Kidney epithelial cell (primary cell): ENCODE measurements at regions not wholly inside any gene's neighbourhood (a gene's known extent, or its start where the extent isn't known, plus 50 kb on each side); places are given as distances from the start of the nearest gene placed in this dataset.
"Not testable (repeated sequence)": the region's sequence is repeated elsewhere in the genome, so short reads cannot be mapped to it uniquely, and the experiment has no call there.

Experiments
- DNase-seq: peaks from one replicate; pipeline ENCODE4 v3.0.0-alpha.2; 2010; ENCODE audit warnings: low read depth
- H3K27me3 ChIP-seq: 2 replicates; pipeline ENCODE4 v1.6.0; 2011; ENCODE audit warnings: low read length; ENCODE audit not compliant: control insufficient read depth, insufficient read depth
- H3K36me3 ChIP-seq: 2 replicates; pipeline ENCODE4 v1.5.1; 2011; ENCODE audit warnings: low read length; ENCODE audit not compliant: control insufficient read depth, insufficient read depth
- H3K4me3 ChIP-seq: 2 replicates; pipeline ENCODE4 v1.5.1; 2011; ENCODE audit warnings: low read depth, mild to moderate bottlenecking, control low read depth, low read length
- TF ChIP-seq, protein P1 (sequence below): IDR thresholded peaks from 2 replicates; pipeline ENCODE4 v1.5.1; 2011; ENCODE audit warnings: mild to moderate bottlenecking, moderate library complexity, low read length, control low read depth, inconsistent platforms; ENCODE audit not compliant: insufficient read depth, poor library complexity, severe bottlenecking

DNA sequence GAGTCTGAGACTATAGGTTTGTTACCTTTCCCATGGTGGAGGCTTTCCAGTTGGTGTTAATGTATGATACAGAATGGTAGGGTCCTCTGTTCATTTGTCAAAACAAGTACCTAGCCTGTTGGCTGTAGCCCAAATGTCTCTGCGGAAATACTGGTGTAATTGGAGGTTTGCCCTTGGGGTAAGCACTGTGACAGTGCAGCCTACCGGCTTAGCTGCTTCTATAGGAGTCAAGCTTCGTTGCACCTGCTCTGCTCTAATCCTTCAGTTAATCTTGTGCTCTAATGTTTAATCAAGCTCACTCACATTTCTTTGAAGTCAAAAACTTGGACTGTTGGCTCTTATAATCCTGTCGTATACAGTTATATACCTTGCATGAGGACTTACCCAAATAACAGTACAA lies 203.4 kb downstream of the CCNG2 start:
- H3K27me3 ChIP-seq, result peaks cover 5% of the 10 kb centered on the region
- no peak overlapping the region for H3K4me3 ChIP-seq
- TF ChIP-seq, protein P1, sequence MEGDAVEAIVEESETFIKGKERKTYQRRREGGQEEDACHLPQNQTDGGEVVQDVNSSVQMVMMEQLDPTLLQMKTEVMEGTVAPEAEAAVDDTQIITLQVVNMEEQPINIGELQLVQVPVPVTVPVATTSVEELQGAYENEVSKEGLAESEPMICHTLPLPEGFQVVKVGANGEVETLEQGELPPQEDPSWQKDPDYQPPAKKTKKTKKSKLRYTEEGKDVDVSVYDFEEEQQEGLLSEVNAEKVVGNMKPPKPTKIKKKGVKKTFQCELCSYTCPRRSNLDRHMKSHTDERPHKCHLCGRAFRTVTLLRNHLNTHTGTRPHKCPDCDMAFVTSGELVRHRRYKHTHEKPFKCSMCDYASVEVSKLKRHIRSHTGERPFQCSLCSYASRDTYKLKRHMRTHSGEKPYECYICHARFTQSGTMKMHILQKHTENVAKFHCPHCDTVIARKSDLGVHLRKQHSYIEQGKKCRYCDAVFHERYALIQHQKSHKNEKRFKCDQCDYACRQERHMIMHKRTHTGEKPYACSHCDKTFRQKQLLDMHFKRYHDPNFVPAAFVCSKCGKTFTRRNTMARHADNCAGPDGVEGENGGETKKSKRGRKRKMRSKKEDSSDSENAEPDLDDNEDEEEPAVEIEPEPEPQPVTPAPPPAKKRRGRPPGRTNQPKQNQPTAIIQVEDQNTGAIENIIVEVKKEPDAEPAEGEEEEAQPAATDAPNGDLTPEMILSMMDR, result no peak
- peak; percentile 2 for DNase-seq
- no peaks in the 10 kb centered on the region for H3K36me3 ChIP-seq

DNA sequence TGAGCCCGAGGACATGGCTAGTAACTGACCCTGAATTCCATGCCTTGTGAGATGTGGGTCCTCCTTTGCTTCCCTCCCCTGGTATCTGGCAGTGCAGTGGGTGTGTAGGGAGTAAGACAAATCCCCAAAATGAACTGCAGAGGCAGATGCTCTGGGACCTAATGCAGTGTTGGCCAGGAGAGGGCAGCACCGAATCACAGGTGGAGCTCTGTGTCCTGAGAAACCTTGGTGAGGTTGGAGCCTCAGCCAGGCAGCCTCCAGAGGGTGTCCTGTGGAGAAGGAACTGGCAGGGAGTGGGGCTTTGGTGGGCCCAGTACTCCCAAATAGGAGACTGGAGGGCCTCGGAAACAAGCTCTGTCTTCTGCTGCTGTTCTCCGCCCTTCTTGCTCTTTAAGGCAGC lies 209.9 kb downstream of the CCNG2 start:
- not testable (repeated sequence) for H3K4me3 ChIP-seq, H3K36me3 ChIP-seq, DNase-seq, H3K27me3 ChIP-seq
- TF ChIP-seq, protein P1, result peak; percentile 11

DNA sequence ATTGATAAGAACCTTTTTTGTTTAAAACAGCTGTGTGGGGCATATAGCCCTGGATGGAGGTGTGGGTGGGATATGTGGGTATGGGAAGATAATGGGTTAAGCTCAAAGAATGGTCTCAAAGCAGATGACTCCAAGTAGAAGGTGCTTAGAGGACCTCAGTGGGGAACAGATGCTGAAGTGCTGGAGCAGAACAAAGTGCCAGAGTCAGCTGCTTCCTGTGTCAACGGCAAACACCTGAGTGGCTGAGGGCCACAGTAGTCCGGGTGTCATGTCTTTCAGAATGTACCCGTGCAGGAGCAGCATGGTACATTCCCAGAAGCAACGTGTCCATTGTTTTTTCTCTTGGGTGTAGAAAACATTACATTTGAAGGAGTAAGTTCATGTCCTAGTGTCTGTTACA lies 210.6 kb downstream of the CCNG2 start:
- TF ChIP-seq, protein P1, result no peak
- no peak overlapping the region for H3K4me3 ChIP-seq
- no peaks in the 10 kb centered on the region for H3K36me3 ChIP-seq
- peaks cover 6% of the 10 kb centered on the region for H3K27me3 ChIP-seq
- no peak for DNase-seq

DNA sequence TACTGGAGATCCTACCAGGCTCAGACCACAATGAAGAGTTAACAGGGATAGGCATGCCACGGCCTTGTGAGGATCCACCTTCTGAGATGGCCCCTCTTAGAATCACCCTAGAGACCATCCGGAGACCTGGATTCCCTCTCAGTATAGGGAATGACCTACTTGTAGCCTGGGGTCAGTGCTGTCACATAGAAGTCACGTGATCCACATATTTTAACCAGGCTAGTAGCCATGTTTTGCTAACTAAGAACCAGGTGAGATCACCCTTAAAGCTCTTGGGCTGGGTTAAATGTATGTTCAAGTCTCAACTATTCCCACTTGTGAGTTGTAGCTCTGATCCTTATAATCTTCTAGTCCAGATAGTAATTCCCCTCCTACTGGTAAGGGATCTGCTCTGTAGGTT lies 215.4 kb downstream of the CCNG2 start:
- no peaks in the 10 kb centered on the region for H3K36me3 ChIP-seq
- TF ChIP-seq, protein P1, result no peak
- peaks cover 8% of the 10 kb centered on the region for H3K27me3 ChIP-seq
- no peak for DNase-seq
- H3K4me3 ChIP-seq, result no peak overlapping the region

DNA sequence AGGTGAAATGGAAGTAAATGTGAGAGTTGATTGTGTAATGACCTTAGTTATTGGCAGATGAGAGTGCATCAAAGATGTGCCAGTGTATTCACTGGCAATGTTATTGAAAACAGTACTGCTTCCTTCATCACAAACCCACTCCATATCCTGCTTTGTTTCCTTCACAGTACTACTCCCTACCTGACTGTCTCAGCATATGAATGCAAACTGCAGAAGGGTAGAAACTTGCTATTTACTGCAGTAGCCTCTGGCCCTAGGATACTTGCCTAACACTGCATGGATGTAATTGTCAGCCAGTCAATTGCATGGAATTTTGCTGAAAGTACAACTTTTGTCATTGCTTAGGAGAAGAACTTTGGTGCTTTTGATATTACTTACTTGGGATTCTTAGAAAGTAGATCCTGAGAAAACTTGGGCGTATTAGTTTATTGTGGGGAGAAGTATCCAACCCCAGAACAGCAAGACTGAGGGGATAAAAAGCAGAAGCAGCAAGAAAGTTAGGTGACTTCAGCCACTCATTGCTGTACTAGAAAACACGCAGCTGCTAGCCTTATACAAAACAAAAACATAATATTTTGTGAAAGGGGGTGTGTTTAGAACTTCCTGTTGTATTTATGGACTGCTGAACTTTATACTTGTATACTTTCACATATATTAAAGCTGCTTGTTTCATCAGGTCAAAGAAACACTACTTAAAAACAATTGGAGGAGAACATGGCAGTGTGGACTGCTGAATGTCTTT lies 219.0 kb downstream of the CCNG2 start:
- peaks cover 2% of the 10 kb centered on the region for H3K27me3 ChIP-seq
- DNase-seq, result no peak
- no peaks in the 10 kb centered on the region for H3K36me3 ChIP-seq
- TF ChIP-seq, protein P1, result no peak
- H3K4me3 ChIP-seq, result no peak overlapping the region

DNA sequence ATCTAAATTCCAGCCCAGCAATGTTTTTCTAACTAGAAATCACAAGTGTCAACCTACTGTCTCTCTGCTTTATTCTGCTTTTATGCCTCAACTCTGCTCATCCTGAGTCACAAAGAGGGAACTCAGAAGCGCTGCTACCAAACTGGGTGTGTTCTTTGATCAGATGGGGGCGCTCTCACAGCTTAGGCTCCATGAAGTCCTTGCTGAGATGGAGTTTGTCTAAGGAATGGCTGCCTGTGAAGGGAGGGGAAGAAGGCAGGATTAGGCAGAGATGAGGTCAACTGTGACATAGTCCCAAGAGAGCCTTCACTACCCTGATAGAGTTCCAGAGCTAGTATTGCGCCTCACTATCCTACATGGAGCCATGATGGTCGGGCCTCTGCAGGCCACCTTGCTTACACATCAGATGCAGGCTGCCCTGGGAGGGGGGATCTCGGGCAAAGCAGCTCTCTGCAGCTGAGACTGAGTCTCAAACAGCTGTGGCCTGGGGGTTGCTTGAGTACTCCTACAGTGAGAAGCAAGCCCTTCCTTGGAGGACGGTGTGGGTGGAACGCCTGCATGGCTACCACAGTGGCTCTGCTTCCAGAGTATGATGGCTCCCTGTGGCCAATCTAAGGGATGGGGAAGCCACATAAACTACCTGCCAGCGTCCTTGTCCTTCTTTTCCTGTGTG lies 219.9 kb downstream of the CCNG2 start:
- no peak for DNase-seq
- Histone ChIP-seq H3K36me3 (no peaks in the 10 kb centered on the region), H3K27me3 (peaks cover 2% of the 10 kb centered on the region), H3K4me3 (no peak overlapping the region)
- TF ChIP-seq, protein P1, result no peak
